K562 (cell line): ENCODE measurements at regions not wholly inside any gene's neighbourhood (a gene's known extent, or its start where the extent isn't known, plus 50 kb on each side); places are given as distances from the start of the nearest gene placed in this dataset.

Source experiments
- CBFA2T2 ChIP-seq: fragments of 450-650 bp; conservative IDR thresholded peaks from 2 replicates; pipeline ENCODE4 v1.6.1; 2017; ENCODE audit warnings: mild to moderate bottlenecking
- RAD21 ChIP-seq, 2 experiments: fragments of 250-450 bp in 1 of 2; fragments of 450-650 bp in 1 of 2; sonication (Bioruptor Pico) in 1 of 2; formaldehyde crosslinking in 1 of 2; IDR thresholded peaks in 1 of 2; conservative IDR thresholded peaks in 1 of 2; 2 replicates each; pipeline versions ENCODE4 v1.4.0 to v1.8.0; 2020 to 2022; ENCODE audit warnings: mild to moderate bottlenecking in 2 of 2, moderate library complexity in 1 of 2
- TRIM28 ChIP-seq: fragments of 450-650 bp; IDR thresholded peaks from 2 replicates; pipeline ENCODE4 v1.6.1; 2017
- TF ChIP-seq, protein P1 (sequence below): fragments of 450-650 bp; formaldehyde crosslinking; IDR thresholded peaks from 2 replicates; pipeline ENCODE4 v1.4.0; 2022; ENCODE audit warnings: missing genetic modification characterization
- TF ChIP-seq, protein P2 (sequence below): sonication (generic); formaldehyde crosslinking; IDR thresholded peaks from 2 replicates; pipeline ENCODE4 v1.8.0; 2022; ENCODE audit warnings: mild to moderate bottlenecking, missing genetic modification reagents, borderline replicate concordance
- TF ChIP-seq, protein P3 (sequence below): fragments of 250-450 bp; sonication (Bioruptor Pico); IDR thresholded peaks from 2 replicates; pipeline ENCODE4 v1.4.0; 2020; ENCODE audit warnings: mild to moderate bottlenecking

DNA sequence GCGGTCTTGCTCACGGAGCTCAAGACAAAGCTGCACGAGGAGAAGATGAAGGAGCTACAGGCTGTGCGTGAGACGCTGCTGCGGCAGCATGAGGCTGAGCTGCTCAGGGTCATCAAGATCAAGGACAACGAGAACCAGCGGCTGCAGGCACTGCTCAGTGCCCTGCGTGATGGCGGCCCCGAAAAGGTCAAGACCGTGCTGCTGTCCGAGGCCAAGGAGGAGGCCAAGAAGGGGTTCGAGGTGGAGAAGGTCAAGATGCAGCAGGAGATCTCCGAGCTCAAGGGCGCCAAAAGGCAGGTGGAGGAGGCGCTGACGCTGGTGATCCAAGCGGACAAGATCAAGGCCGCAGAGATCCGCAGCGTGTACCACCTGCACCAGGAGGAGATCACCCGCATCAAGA lies 51.4 kb downstream of the JAKMIP3 start (continued):
- TF ChIP-seq, protein P1, sequence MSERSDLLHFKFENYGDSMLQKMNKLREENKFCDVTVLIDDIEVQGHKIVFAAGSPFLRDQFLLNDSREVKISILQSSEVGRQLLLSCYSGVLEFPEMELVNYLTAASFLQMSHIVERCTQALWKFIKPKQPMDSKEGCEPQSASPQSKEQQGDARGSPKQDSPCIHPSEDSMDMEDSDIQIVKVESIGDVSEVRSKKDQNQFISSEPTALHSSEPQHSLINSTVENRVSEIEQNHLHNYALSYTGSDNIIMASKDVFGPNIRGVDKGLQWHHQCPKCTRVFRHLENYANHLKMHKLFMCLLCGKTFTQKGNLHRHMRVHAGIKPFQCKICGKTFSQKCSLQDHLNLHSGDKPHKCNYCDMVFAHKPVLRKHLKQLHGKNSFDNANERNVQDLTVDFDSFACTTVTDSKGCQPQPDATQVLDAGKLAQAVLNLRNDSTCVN (CRISPR knock-in tag) = no peak
- TF ChIP-seq, protein P2, sequence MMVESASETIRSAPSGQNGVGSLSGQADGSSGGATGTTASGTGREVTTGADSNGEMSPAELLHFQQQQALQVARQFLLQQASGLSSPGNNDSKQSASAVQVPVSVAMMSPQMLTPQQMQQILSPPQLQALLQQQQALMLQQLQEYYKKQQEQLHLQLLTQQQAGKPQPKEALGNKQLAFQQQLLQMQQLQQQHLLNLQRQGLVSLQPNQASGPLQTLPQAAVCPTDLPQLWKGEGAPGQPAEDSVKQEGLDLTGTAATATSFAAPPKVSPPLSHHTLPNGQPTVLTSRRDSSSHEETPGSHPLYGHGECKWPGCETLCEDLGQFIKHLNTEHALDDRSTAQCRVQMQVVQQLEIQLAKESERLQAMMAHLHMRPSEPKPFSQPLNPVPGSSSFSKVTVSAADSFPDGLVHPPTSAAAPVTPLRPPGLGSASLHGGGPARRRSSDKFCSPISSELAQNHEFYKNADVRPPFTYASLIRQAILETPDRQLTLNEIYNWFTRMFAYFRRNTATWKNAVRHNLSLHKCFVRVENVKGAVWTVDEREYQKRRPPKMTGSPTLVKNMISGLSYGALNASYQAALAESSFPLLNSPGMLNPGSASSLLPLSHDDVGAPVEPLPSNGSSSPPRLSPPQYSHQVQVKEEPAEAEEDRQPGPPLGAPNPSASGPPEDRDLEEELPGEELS (CRISPR knock-in tag) = no peak
- TF ChIP-seq RAD21 (CRISPR knock-in tag; conservative IDR thresholded peaks at IDR 0.05 in 1 of 2, IDR thresholded peaks at IDR 0.05 in 1 of 2) = no peak
- TF ChIP-seq, protein P3, sequence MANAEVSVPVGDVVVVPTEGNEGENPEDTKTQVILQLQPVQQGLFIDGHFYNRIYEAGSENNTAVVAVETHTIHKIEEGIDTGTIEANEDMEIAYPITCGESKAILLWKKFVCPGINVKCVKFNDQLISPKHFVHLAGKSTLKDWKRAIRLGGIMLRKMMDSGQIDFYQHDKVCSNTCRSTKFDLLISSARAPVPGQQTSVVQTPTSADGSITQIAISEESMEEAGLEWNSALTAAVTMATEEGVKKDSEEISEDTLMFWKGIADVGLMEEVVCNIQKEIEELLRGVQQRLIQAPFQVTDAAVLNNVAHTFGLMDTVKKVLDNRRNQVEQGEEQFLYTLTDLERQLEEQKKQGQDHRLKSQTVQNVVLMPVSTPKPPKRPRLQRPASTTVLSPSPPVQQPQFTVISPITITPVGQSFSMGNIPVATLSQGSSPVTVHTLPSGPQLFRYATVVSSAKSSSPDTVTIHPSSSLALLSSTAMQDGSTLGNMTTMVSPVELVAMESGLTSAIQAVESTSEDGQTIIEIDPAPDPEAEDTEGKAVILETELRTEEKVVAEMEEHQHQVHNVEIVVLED (CRISPR knock-in tag) = no peak
- TF ChIP-seq CBFA2T2 = no peak
- no peak for TF ChIP-seq TRIM28
